Nephron (organoid): ENCODE measurements at regions not wholly inside any gene's neighbourhood (a gene's known extent, or its start where the extent isn't known, plus 50 kb on each side); places are given as distances from the start of the nearest gene placed in this dataset.

Source experiments
- H3K27ac Mint-ChIP-seq, 3 experiments: 2 replicates each; pipeline ENCODE4 v1.8.0; 2020; ENCODE audit warnings: mixed read lengths in 3 of 3, mild to moderate bottlenecking in 2 of 3, moderate library complexity in 1 of 3
- H3K27me3 Mint-ChIP-seq: 2 replicates; pipeline ENCODE4 v1.8.0; 2021; ENCODE audit warnings: low read depth, mild to moderate bottlenecking, moderate library complexity, mixed read lengths
- H3K36me3 Mint-ChIP-seq: 2 replicates; pipeline ENCODE4 v1.8.0; 2020; ENCODE audit warnings: low read depth, mixed read lengths
- H3K4me1 Mint-ChIP-seq: 2 replicates; pipeline ENCODE4 v1.8.0; 2020; ENCODE audit warnings: mixed read lengths
- H3K4me3 Mint-ChIP-seq, 3 experiments: 2 replicates each; pipeline ENCODE4 v1.8.0; 2020; ENCODE audit warnings: mild to moderate bottlenecking in 3 of 3, mixed read lengths in 3 of 3, moderate library complexity in 2 of 3
- H3K9me3 Mint-ChIP-seq: 2 replicates; pipeline ENCODE4 v1.8.0; 2020; ENCODE audit warnings: mixed read lengths
- CTCF ChIP-seq, 3 experiments: fragments of 200-600 bp; sonication (generic); IDR thresholded peaks; one replicate each; pipeline ENCODE4 v1.5.0; 2021; ENCODE audit warnings: antibody characterized with exemption in 3 of 3; ENCODE audit not compliant: unreplicated experiment in 3 of 3

GRCh38 chr17:33451221-33451620, 158.1 kb upstream of the ASIC2 start:
- Mint-ChIP-seq H3K9me3 (peaks cover 11% of the 10 kb centered on the region), H3K36me3 (no peaks in the 10 kb centered on the region), H3K27me3 (peaks cover 4% of the 10 kb centered on the region), H3K4me1 (no peaks in the 10 kb centered on the region), H3K4me3 (no peak overlapping the region), H3K27ac (no peak overlapping the region)
- TF ChIP-seq CTCF (IDR thresholded peaks at IDR 0.05; ENCODE audit: unreplicated experiment in 3 of 3), result no peak

GRCh38 chr17:33457477-33457876, 164.4 kb upstream of the ASIC2 start:
- no peak overlapping the region for H3K4me3 Mint-ChIP-seq
- H3K4me1 Mint-ChIP-seq, result no peaks in the 10 kb centered on the region
- H3K9me3 Mint-ChIP-seq, result no peaks in the 10 kb centered on the region
- H3K27me3 Mint-ChIP-seq, result peaks cover 6% of the 10 kb centered on the region
- H3K36me3 Mint-ChIP-seq, result no peaks in the 10 kb centered on the region
- no peak for TF ChIP-seq CTCF (IDR thresholded peaks at IDR 0.05; ENCODE audit: unreplicated experiment in 3 of 3)
- H3K27ac Mint-ChIP-seq, result no peak overlapping the region

GRCh38 chr17:33459078-33459940, 166.2 kb upstream of the ASIC2 start:
- peaks cover 6% of the 10 kb centered on the region for H3K27me3 Mint-ChIP-seq
- no peak for TF ChIP-seq CTCF (IDR thresholded peaks at IDR 0.05; ENCODE audit: unreplicated experiment in 3 of 3)
- no peak overlapping the region for H3K4me3 Mint-ChIP-seq
- H3K9me3 Mint-ChIP-seq, result no peaks in the 10 kb centered on the region
- H3K36me3 Mint-ChIP-seq, result no peaks in the 10 kb centered on the region
- H3K27ac Mint-ChIP-seq, result no peak overlapping the region
- peaks cover 4% of the 10 kb centered on the region for H3K4me1 Mint-ChIP-seq

GRCh38 chr17:33460781-33461450, 167.8 kb upstream of the ASIC2 start:
- H3K36me3 Mint-ChIP-seq, result peaks cover 3% of the 10 kb centered on the region
- peaks cover 3% of the 10 kb centered on the region for H3K9me3 Mint-ChIP-seq
- H3K27me3 Mint-ChIP-seq, result peaks cover 6% of the 10 kb centered on the region
- H3K4me1 Mint-ChIP-seq, result peaks cover 13% of the 10 kb centered on the region
- no peak overlapping the region for H3K4me3 Mint-ChIP-seq
- TF ChIP-seq CTCF (IDR thresholded peaks at IDR 0.05; ENCODE audit: unreplicated experiment in 3 of 3), result no peak
- H3K27ac Mint-ChIP-seq, result no peak overlapping the region

GRCh38 chr17:33463887-33464286, 170.8 kb upstream of the ASIC2 start:
- Mint-ChIP-seq H3K9me3 (peaks cover 3% of the 10 kb centered on the region), H3K27me3 (peaks cover 6% of the 10 kb centered on the region), H3K27ac (peak overlapping the region in 1 of 3 experiments; percentile 32), H3K4me1 (peaks cover 17% of the 10 kb centered on the region), H3K36me3 (peaks cover 3% of the 10 kb centered on the region), H3K4me3 (no peak overlapping the region)
- no peak for TF ChIP-seq CTCF (IDR thresholded peaks at IDR 0.05; ENCODE audit: unreplicated experiment in 3 of 3)
